A549 (cell line): ENCODE measurements at regions not wholly inside any gene's neighbourhood (a gene's known extent, or its start where the extent isn't known, plus 50 kb on each side); places are given as distances from the start of the nearest gene placed in this dataset.
"Not testable (repeated sequence)": the region's sequence is repeated elsewhere in the genome, so short reads cannot be mapped to it uniquely, and the experiment has no call there.

Experiments used
- CBX8 ChIP-seq: fragments of 200-600 bp; sonication (generic); IDR thresholded peaks from 2 replicates; pipeline ENCODE4 v1.6.1; 2016
- EHMT2 ChIP-seq: fragments of 200-600 bp; sonication (generic); IDR thresholded peaks from 2 replicates; pipeline ENCODE4 v1.6.1; 2016; ENCODE audit warnings: antibody characterized with exemption, low read depth, mild to moderate bottlenecking, moderate library complexity
- EP300 ChIP-seq, 2 experiments: fragments of >200 bp; sonication (Bioruptor Twin); formaldehyde crosslinking; IDR thresholded peaks; 2 replicates in 1 of 2; 3 replicates in 1 of 2; pipeline ENCODE4 v1.6.1; 2016 to 2017
- MAZ ChIP-seq: fragments of 150-350 bp; IDR thresholded peaks from 2 replicates; pipeline ENCODE4 v1.6.1; 2014; ENCODE audit warnings: antibody characterized with exemption, low read depth, low read length, borderline replicate concordance
- POLR2A ChIP-seq: IDR thresholded peaks from 2 replicates; pipeline ENCODE4 v1.6.1; 2012; ENCODE audit warnings: mild to moderate bottlenecking, low read length
- RAD21 ChIP-seq, 2 experiments: fragments of >200 bp in 1 of 2; sonication (Bioruptor Twin) in 1 of 2; formaldehyde crosslinking in 1 of 2; IDR thresholded peaks in 1 of 2; conservative IDR thresholded peaks in 1 of 2; 2 replicates in 1 of 2; 3 replicates in 1 of 2; pipeline ENCODE4 v1.6.1; 2012 to 2018; ENCODE audit warnings: inconsistent platforms in 1 of 2
- RCOR1 ChIP-seq: fragments of 150-350 bp; IDR thresholded peaks from 2 replicates; pipeline ENCODE4 v1.6.1; 2014; ENCODE audit warnings: antibody characterized with exemption, low read length, low read depth
- RFX5 ChIP-seq: fragments of 450-650 bp; IDR thresholded peaks from 2 replicates; pipeline ENCODE4 v1.7.1; 2014; ENCODE audit warnings: antibody characterized with exemption, mild to moderate bottlenecking, moderate library complexity
- SREBF2 ChIP-seq: fragments of 450-650 bp; IDR thresholded peaks from 2 replicates; pipeline ENCODE4 v1.6.1; 2014; ENCODE audit warnings: mild to moderate bottlenecking, moderate library complexity
- TF ChIP-seq, protein P1 (sequence below): fragments of >200 bp; sonication (Bioruptor Twin); formaldehyde crosslinking; IDR thresholded peaks from 3 replicates; pipeline ENCODE4 v1.5.1; 2016
- TF ChIP-seq, protein P2 (sequence below): IDR thresholded peaks from 2 replicates; pipeline ENCODE4 v1.6.1; 2012
- TF ChIP-seq, protein P3 (sequence below): fragments of 200-600 bp; sonication (generic); IDR thresholded peaks from 2 replicates; pipeline ENCODE4 v1.6.1; 2016; ENCODE audit warnings: antibody characterized with exemption, mild to moderate bottlenecking, moderate library complexity

GRCh38 chr12:131277186-131278091 is 323.7 kb downstream of the ADGRD1 start:
- not testable (repeated sequence) for TF ChIP-seq CBX8; RCOR1; EHMT2; POLR2A; EP300 (IDR thresholded peaks at IDR 0.05); RAD21 (conservative IDR thresholded peaks at IDR 0.05 in 1 of 2, IDR thresholded peaks at IDR 0.05 in 1 of 2); SREBF2; MAZ; RFX5
- TF ChIP-seq, protein P1, sequence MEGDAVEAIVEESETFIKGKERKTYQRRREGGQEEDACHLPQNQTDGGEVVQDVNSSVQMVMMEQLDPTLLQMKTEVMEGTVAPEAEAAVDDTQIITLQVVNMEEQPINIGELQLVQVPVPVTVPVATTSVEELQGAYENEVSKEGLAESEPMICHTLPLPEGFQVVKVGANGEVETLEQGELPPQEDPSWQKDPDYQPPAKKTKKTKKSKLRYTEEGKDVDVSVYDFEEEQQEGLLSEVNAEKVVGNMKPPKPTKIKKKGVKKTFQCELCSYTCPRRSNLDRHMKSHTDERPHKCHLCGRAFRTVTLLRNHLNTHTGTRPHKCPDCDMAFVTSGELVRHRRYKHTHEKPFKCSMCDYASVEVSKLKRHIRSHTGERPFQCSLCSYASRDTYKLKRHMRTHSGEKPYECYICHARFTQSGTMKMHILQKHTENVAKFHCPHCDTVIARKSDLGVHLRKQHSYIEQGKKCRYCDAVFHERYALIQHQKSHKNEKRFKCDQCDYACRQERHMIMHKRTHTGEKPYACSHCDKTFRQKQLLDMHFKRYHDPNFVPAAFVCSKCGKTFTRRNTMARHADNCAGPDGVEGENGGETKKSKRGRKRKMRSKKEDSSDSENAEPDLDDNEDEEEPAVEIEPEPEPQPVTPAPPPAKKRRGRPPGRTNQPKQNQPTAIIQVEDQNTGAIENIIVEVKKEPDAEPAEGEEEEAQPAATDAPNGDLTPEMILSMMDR, result not testable (repeated sequence)
- TF ChIP-seq, protein P2, sequence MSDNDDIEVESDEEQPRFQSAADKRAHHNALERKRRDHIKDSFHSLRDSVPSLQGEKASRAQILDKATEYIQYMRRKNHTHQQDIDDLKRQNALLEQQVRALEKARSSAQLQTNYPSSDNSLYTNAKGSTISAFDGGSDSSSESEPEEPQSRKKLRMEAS, result not testable (repeated sequence)
- TF ChIP-seq, protein P3, sequence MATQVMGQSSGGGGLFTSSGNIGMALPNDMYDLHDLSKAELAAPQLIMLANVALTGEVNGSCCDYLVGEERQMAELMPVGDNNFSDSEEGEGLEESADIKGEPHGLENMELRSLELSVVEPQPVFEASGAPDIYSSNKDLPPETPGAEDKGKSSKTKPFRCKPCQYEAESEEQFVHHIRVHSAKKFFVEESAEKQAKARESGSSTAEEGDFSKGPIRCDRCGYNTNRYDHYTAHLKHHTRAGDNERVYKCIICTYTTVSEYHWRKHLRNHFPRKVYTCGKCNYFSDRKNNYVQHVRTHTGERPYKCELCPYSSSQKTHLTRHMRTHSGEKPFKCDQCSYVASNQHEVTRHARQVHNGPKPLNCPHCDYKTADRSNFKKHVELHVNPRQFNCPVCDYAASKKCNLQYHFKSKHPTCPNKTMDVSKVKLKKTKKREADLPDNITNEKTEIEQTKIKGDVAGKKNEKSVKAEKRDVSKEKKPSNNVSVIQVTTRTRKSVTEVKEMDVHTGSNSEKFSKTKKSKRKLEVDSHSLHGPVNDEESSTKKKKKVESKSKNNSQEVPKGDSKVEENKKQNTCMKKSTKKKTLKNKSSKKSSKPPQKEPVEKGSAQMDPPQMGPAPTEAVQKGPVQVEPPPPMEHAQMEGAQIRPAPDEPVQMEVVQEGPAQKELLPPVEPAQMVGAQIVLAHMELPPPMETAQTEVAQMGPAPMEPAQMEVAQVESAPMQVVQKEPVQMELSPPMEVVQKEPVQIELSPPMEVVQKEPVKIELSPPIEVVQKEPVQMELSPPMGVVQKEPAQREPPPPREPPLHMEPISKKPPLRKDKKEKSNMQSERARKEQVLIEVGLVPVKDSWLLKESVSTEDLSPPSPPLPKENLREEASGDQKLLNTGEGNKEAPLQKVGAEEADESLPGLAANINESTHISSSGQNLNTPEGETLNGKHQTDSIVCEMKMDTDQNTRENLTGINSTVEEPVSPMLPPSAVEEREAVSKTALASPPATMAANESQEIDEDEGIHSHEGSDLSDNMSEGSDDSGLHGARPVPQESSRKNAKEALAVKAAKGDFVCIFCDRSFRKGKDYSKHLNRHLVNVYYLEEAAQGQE, result not testable (repeated sequence)
